ENCODE measurements at regions not wholly inside any gene's neighbourhood (a gene's known extent, or its start where the extent isn't known, plus 50 kb on each side); places are given as distances from the start of the nearest gene placed in this dataset.
"Not testable (repeated sequence)": the region's sequence is repeated elsewhere in the genome, so short reads cannot be mapped to it uniquely, and the experiment has no call there.

GRCh38 chr1:119266858-119267257, 101.7 kb upstream of the HAO2 start:
- no peak for TF ChIP-seq CTCF (IDR thresholded peaks at IDR 0.05; ENCODE audit: borderline replicate concordance, extremely low read depth, insufficient read depth)
- no peaks in the 10 kb centered on the region for H3K27me3 ChIP-seq (ENCODE audit: control insufficient read depth, insufficient read depth, low read length)
- no peaks in the 10 kb centered on the region for H3K9me3 ChIP-seq (ENCODE audit: control insufficient read depth in 2 of 3, insufficient read depth in 1 of 3, low read length in 3 of 3)
- no peak for DNase-seq
- FAIRE-seq, result no peak
- no peaks in the 10 kb centered on the region for H3K36me3 ChIP-seq (ENCODE audit: control insufficient read depth in 2 of 3, insufficient read depth in 3 of 3, low read length in 3 of 3)
- H3K27ac ChIP-seq (ENCODE audit: low read depth in 2 of 2, low read length in 2 of 2), result no peak overlapping the region
- intact Hi-C loops (cut with DNase I), result no loop called here
- no peaks in the 10 kb centered on the region for H3K4me1 ChIP-seq (ENCODE audit: control insufficient read depth in 2 of 3, insufficient read depth in 2 of 3, low read depth in 1 of 3, low read length in 3 of 3)
- no peak overlapping the region for H3K9ac ChIP-seq (ENCODE audit: low read length in 3 of 3)
- H3K4me3 ChIP-seq (ENCODE audit: low read length in 3 of 3), result no peak overlapping the region

GRCh38 chr1:119267288-119267687, 101.3 kb upstream of the HAO2 start:
- H3K36me3 ChIP-seq (ENCODE audit: control insufficient read depth in 2 of 3, insufficient read depth in 3 of 3, low read length in 3 of 3); DNase-seq; H3K9ac ChIP-seq (ENCODE audit: low read length in 3 of 3); H3K27me3 ChIP-seq (ENCODE audit: control insufficient read depth, insufficient read depth, low read length); H3K9me3 ChIP-seq (ENCODE audit: control insufficient read depth in 2 of 3, insufficient read depth in 1 of 3, low read length in 3 of 3); H3K4me1 ChIP-seq (ENCODE audit: control insufficient read depth in 2 of 3, insufficient read depth in 2 of 3, low read depth in 1 of 3, low read length in 3 of 3); FAIRE-seq; H3K4me3 ChIP-seq (ENCODE audit: low read length in 3 of 3); intact Hi-C loops (cut with DNase I); H3K27ac ChIP-seq (ENCODE audit: low read depth in 2 of 2, low read length in 2 of 2): not testable (repeated sequence)

GRCh38 chr1:119268879-119269278, 99.7 kb upstream of the HAO2 start:
- DNase-seq (no peak), FAIRE-seq (no peak)
- no peak overlapping the region for H3K4me3 ChIP-seq (ENCODE audit: low read length in 3 of 3)
- intact Hi-C loops (cut with DNase I), result no loop called here
- H3K9me3 ChIP-seq (ENCODE audit: control insufficient read depth in 2 of 3, insufficient read depth in 1 of 3, low read length in 3 of 3), result no peaks in the 10 kb centered on the region
- no peak overlapping the region for H3K9ac ChIP-seq (ENCODE audit: low read length in 3 of 3)
- H3K27ac ChIP-seq (ENCODE audit: low read depth in 2 of 2, low read length in 2 of 2), result no peak overlapping the region
- H3K36me3 ChIP-seq (ENCODE audit: control insufficient read depth in 2 of 3, insufficient read depth in 3 of 3, low read length in 3 of 3), result no peaks in the 10 kb centered on the region
- H3K4me1 ChIP-seq (ENCODE audit: control insufficient read depth in 2 of 3, insufficient read depth in 2 of 3, low read depth in 1 of 3, low read length in 3 of 3), result no peaks in the 10 kb centered on the region
- no peaks in the 10 kb centered on the region for H3K27me3 ChIP-seq (ENCODE audit: control insufficient read depth, insufficient read depth, low read length)
- TF ChIP-seq CTCF (IDR thresholded peaks at IDR 0.05; ENCODE audit: borderline replicate concordance, extremely low read depth, insufficient read depth), result no peak

- Histone ChIP-seq H3K27ac (ENCODE audit: low read depth in 2 of 2, low read length in 2 of 2) (no peak overlapping the region), H3K4me1 (ENCODE audit: control insufficient read depth in 2 of 3, insufficient read depth in 2 of 3, low read depth in 1 of 3, low read length in 3 of 3) (no peaks in the 10 kb centered on the region), H3K4me3 (ENCODE audit: low read length in 3 of 3) (no peak overlapping the region), H3K9me3 (ENCODE audit: control insufficient read depth in 2 of 3, insufficient read depth in 1 of 3, low read length in 3 of 3) (no peaks in the 10 kb centered on the region), H3K27me3 (ENCODE audit: control insufficient read depth, insufficient read depth, low read length) (no peaks in the 10 kb centered on the region), H3K9ac (ENCODE audit: low read length in 3 of 3) (no peak overlapping the region), H3K36me3 (ENCODE audit: control insufficient read depth in 2 of 3, insufficient read depth in 3 of 3, low read length in 3 of 3) (no peaks in the 10 kb centered on the region)
- FAIRE-seq, result peak; percentile 42
- peak; percentile 56 for TF ChIP-seq CTCF (IDR thresholded peaks at IDR 0.05; ENCODE audit: borderline replicate concordance, extremely low read depth, insufficient read depth)
- intact Hi-C loops (cut with DNase I), result no loop called here
- DNase-seq, result peak in 2 of 5 donors; percentile 54 to 65
Observed at GRCh38 chr1:119275145-119276134, 93.1 kb upstream of the HAO2 start.
